ENCODE measurements at regions not wholly inside any gene's neighbourhood (a gene's known extent, or its start where the extent isn't known, plus 50 kb on each side); places are given as distances from the start of the nearest gene placed in this dataset.
A peak's percentile ranks its signal among the peaks of the same experiment; 100 is the strongest.

- H3K9me3 Mint-ChIP-seq (ENCODE audit: unreplicated experiment) = no peaks in the 10 kb centered on the region
- no peaks in the 10 kb centered on the region for H3K27me3 ChIP-seq (ENCODE audit: insufficient read depth, low read length)
- no peak overlapping the region for H3K4me2 ChIP-seq (ENCODE audit: low read length)
- no peak overlapping the region for H2AFZ ChIP-seq (ENCODE audit: low read depth, low read length)
- FAIRE-seq (no peak), DNase-seq (ENCODE audit: low read depth) (no peak)
- H3K4me1 Mint-ChIP-seq (ENCODE audit: low read depth, unreplicated experiment) = no peaks in the 10 kb centered on the region
- no peak overlapping the region for H3K27ac ChIP-seq (ENCODE audit: low read depth, low read length)
- no peaks in the 10 kb centered on the region for H4K20me1 ChIP-seq (ENCODE audit: insufficient read depth, low read length)
- no peaks in the 10 kb centered on the region for H3K36me3 Mint-ChIP-seq (ENCODE audit: low read depth, unreplicated experiment)
- no peak overlapping the region for H3K4me3 ChIP-seq (ENCODE audit: insufficient read depth, low read depth, low read length)
- no peaks in the 10 kb centered on the region for H3K36me3 ChIP-seq (ENCODE audit: insufficient read depth, low read length)
- no peaks in the 10 kb centered on the region for H3K4me1 ChIP-seq (ENCODE audit: insufficient read depth, low read length)
- no peaks in the 10 kb centered on the region for H3K79me2 ChIP-seq (ENCODE audit: insufficient read depth, low read length)
- peaks cover 19% of the 10 kb centered on the region for H3K27me3 Mint-ChIP-seq (ENCODE audit: low read depth, unreplicated experiment)
- TF ChIP-seq EZH2 (IDR thresholded peaks at IDR 0.05; ENCODE audit: insufficient read depth, low read length) (no peak), CTCF (IDR thresholded peaks at IDR 0.05; ENCODE audit: insufficient read depth, low read depth, low read length) (no peak)
- no peak overlapping the region for H3K9ac ChIP-seq (ENCODE audit: low read length)
- H3K4me3 Mint-ChIP-seq (ENCODE audit: unreplicated experiment) = no peak overlapping the region
- no peak overlapping the region for H3K27ac Mint-ChIP-seq (ENCODE audit: unreplicated experiment)
- no peaks in the 10 kb centered on the region for H3K9me3 ChIP-seq (ENCODE audit: insufficient read depth, low read depth, low read length)
These were observed 373.2 kb upstream of the CNR1 start for GRCh38 chr6:88539295-88539764.

- H3K4me3 Mint-ChIP-seq (ENCODE audit: unreplicated experiment) = no peak overlapping the region
- FAIRE-seq (no peak), DNase-seq (ENCODE audit: low read depth) (no peak)
- Histone ChIP-seq H3K36me3 (ENCODE audit: insufficient read depth, low read length) (no peaks in the 10 kb centered on the region), H2AFZ (ENCODE audit: low read depth, low read length) (no peak overlapping the region), H3K4me3 (ENCODE audit: insufficient read depth, low read depth, low read length) (no peak overlapping the region), H3K4me1 (ENCODE audit: insufficient read depth, low read length) (no peaks in the 10 kb centered on the region), H3K9ac (ENCODE audit: low read length) (no peak overlapping the region), H4K20me1 (ENCODE audit: insufficient read depth, low read length) (no peaks in the 10 kb centered on the region), H3K79me2 (ENCODE audit: insufficient read depth, low read length) (no peaks in the 10 kb centered on the region), H3K9me3 (ENCODE audit: insufficient read depth, low read depth, low read length) (no peaks in the 10 kb centered on the region), H3K4me2 (ENCODE audit: low read length) (no peak overlapping the region), H3K27ac (ENCODE audit: low read depth, low read length) (no peak overlapping the region), H3K27me3 (ENCODE audit: insufficient read depth, low read length) (no peaks in the 10 kb centered on the region)
- H3K27ac Mint-ChIP-seq (ENCODE audit: unreplicated experiment) = no peak overlapping the region
- peaks cover 22% of the 10 kb centered on the region for H3K27me3 Mint-ChIP-seq (ENCODE audit: low read depth, unreplicated experiment)
- no peak for TF ChIP-seq CTCF (IDR thresholded peaks at IDR 0.05; ENCODE audit: insufficient read depth, low read depth, low read length)
- no peak for TF ChIP-seq EZH2 (IDR thresholded peaks at IDR 0.05; ENCODE audit: insufficient read depth, low read length)
- H3K36me3 Mint-ChIP-seq (ENCODE audit: low read depth, unreplicated experiment) = no peaks in the 10 kb centered on the region
- H3K4me1 Mint-ChIP-seq (ENCODE audit: low read depth, unreplicated experiment) = no peaks in the 10 kb centered on the region
- no peaks in the 10 kb centered on the region for H3K9me3 Mint-ChIP-seq (ENCODE audit: unreplicated experiment)
These were observed 372.7 kb upstream of the CNR1 start for GRCh38 chr6:88538840-88539239.

GRCh38 chr6:88538130-88538706 is 372.1 kb upstream of the CNR1 start:
- FAIRE-seq (no peak), DNase-seq (ENCODE audit: low read depth) (peak; percentile 3)
- no peaks in the 10 kb centered on the region for H3K79me2 ChIP-seq (ENCODE audit: insufficient read depth, low read length)
- Mint-ChIP-seq H3K4me3 (ENCODE audit: unreplicated experiment) (no peak overlapping the region), H3K36me3 (ENCODE audit: low read depth, unreplicated experiment) (no peaks in the 10 kb centered on the region), H3K27ac (ENCODE audit: unreplicated experiment) (no peak overlapping the region), H3K9me3 (ENCODE audit: unreplicated experiment) (peaks cover 2% of the 10 kb centered on the region), H3K4me1 (ENCODE audit: low read depth, unreplicated experiment) (no peaks in the 10 kb centered on the region), H3K27me3 (ENCODE audit: low read depth, unreplicated experiment) (peaks cover 22% of the 10 kb centered on the region)
- H3K27ac ChIP-seq (ENCODE audit: low read depth, low read length) = no peak overlapping the region
- no peaks in the 10 kb centered on the region for H3K4me1 ChIP-seq (ENCODE audit: insufficient read depth, low read length)
- TF ChIP-seq CTCF (IDR thresholded peaks at IDR 0.05; ENCODE audit: insufficient read depth, low read depth, low read length) = no peak
- no peak for TF ChIP-seq EZH2 (IDR thresholded peaks at IDR 0.05; ENCODE audit: insufficient read depth, low read length)
- no peak overlapping the region for H2AFZ ChIP-seq (ENCODE audit: low read depth, low read length)
- H4K20me1 ChIP-seq (ENCODE audit: insufficient read depth, low read length) = no peaks in the 10 kb centered on the region
- no peaks in the 10 kb centered on the region for H3K27me3 ChIP-seq (ENCODE audit: insufficient read depth, low read length)
- no peak overlapping the region for H3K4me2 ChIP-seq (ENCODE audit: low read length)
- H3K36me3 ChIP-seq (ENCODE audit: insufficient read depth, low read length) = no peaks in the 10 kb centered on the region
- no peak overlapping the region for H3K4me3 ChIP-seq (ENCODE audit: insufficient read depth, low read depth, low read length)
- H3K9ac ChIP-seq (ENCODE audit: low read length) = no peak overlapping the region
- no peaks in the 10 kb centered on the region for H3K9me3 ChIP-seq (ENCODE audit: insufficient read depth, low read depth, low read length)

All from astrocyte (in vitro differentiated cells and primary cell).